ENCODE measurements at regions not wholly inside any gene's neighbourhood (a gene's known extent, or its start where the extent isn't known, plus 50 kb on each side); places are given as distances from the start of the nearest gene placed in this dataset.

GRCh38 chr1:112319371-112320040 lies 76.5 kb upstream of the CTTNBP2NL start:
- no peak overlapping the region for H3K27ac Mint-ChIP-seq
- Histone ChIP-seq H3K4me1 (ENCODE audit: control insufficient read depth in 2 of 2, insufficient read depth in 2 of 2, low read length in 2 of 2) (no peaks in the 10 kb centered on the region), H3K27ac (ENCODE audit: low read length in 2 of 2) (no peak overlapping the region), H3K4me2 (replicated peaks; ENCODE audit: low read depth, low read length, poor library complexity, severe bottlenecking) (no peak overlapping the region), H3K4me3 (ENCODE audit: control extremely low read depth in 1 of 5, extremely low read depth in 1 of 5, insufficient read depth in 1 of 5, low read depth in 2 of 5, low read length in 4 of 5) (no peak overlapping the region), H3K79me2 (ENCODE audit: control insufficient read depth, insufficient read depth, low read length) (no peaks in the 10 kb centered on the region), H2AFZ (ENCODE audit: insufficient read depth, low read depth, low read length, poor library complexity, severe bottlenecking) (no peak overlapping the region), H4K20me1 (ENCODE audit: control insufficient read depth, insufficient read depth, low read length, poor library complexity, severe bottlenecking) (no peaks in the 10 kb centered on the region), H3K9me3 (ENCODE audit: control extremely low read depth in 1 of 3, control insufficient read depth in 2 of 3, insufficient read depth in 1 of 3, low read length in 2 of 3) (peaks cover 0 to 1% (median 0%) of the 10 kb centered on the region in 3 donors), H3K9ac (ENCODE audit: low read length) (no peak overlapping the region), H3K27me3 (replicated peaks in 1 of 4; ENCODE audit: control extremely low read depth in 1 of 4, control insufficient read depth in 3 of 4, insufficient read depth in 4 of 4, low read length in 3 of 4) (peaks cover 0 to 10% (median 0%) of the 10 kb centered on the region in 4 experiments), H3K36me3 (replicated peaks in 1 of 2; ENCODE audit: control extremely low read depth in 1 of 2, control insufficient read depth in 1 of 2, extremely low read depth in 1 of 2, insufficient read depth in 2 of 2, low read length in 1 of 2) (no peaks in the 10 kb centered on the region)
- no peaks in the 10 kb centered on the region for H3K9me3 Mint-ChIP-seq (ENCODE audit: insufficient read depth)
- 100% methylated on average over 3 of the region's 6 CpGs for WGBS (ENCODE audit: insufficient coverage)
- H3K4me1 Mint-ChIP-seq, result no peaks in the 10 kb centered on the region
- H3K27me3 Mint-ChIP-seq, result peaks cover 21% of the 10 kb centered on the region
- ChIA-PET CTCF (no interaction called here), POLR2A (no interaction called here)
- no peak for DNase-seq
- no peak overlapping the region for H3K4me3 Mint-ChIP-seq
- TF ChIP-seq EZH2 (IDR thresholded peaks at IDR 0.05; ENCODE audit: borderline replicate concordance, insufficient read depth, low read depth, low read length, poor library complexity, severe bottlenecking), result no peak
- TF ChIP-seq CTCF (IDR thresholded peaks at IDR 0.05), result no peak
- intact Hi-C loops (cut with micrococcal nuclease), result no loop called here
- no peak for ATAC-seq (ENCODE audit: low read depth)

- Histone ChIP-seq H3K4me3 (ENCODE audit: control extremely low read depth in 1 of 5, extremely low read depth in 1 of 5, insufficient read depth in 1 of 5, low read depth in 2 of 5, low read length in 4 of 5) (no peak overlapping the region), H3K9me3 (ENCODE audit: control extremely low read depth in 1 of 3, control insufficient read depth in 2 of 3, insufficient read depth in 1 of 3, low read length in 2 of 3) (peaks cover 0 to 1% (median 0%) of the 10 kb centered on the region in 3 donors), H3K27me3 (replicated peaks in 1 of 4; ENCODE audit: control extremely low read depth in 1 of 4, control insufficient read depth in 3 of 4, insufficient read depth in 4 of 4, low read length in 3 of 4) (peaks cover 0 to 10% (median 0%) of the 10 kb centered on the region in 4 experiments), H3K36me3 (replicated peaks in 1 of 2; ENCODE audit: control extremely low read depth in 1 of 2, control insufficient read depth in 1 of 2, extremely low read depth in 1 of 2, insufficient read depth in 2 of 2, low read length in 1 of 2) (no peaks in the 10 kb centered on the region), H4K20me1 (ENCODE audit: control insufficient read depth, insufficient read depth, low read length, poor library complexity, severe bottlenecking) (no peaks in the 10 kb centered on the region), H3K4me1 (ENCODE audit: control insufficient read depth in 2 of 2, insufficient read depth in 2 of 2, low read length in 2 of 2) (no peaks in the 10 kb centered on the region), H2AFZ (ENCODE audit: insufficient read depth, low read depth, low read length, poor library complexity, severe bottlenecking) (no peak overlapping the region), H3K9ac (ENCODE audit: low read length) (no peak overlapping the region), H3K4me2 (replicated peaks; ENCODE audit: low read depth, low read length, poor library complexity, severe bottlenecking) (no peak overlapping the region), H3K79me2 (ENCODE audit: control insufficient read depth, insufficient read depth, low read length) (no peaks in the 10 kb centered on the region), H3K27ac (ENCODE audit: low read length in 2 of 2) (no peak overlapping the region)
- H3K27me3 Mint-ChIP-seq, result peaks cover 22% of the 10 kb centered on the region
- H3K9me3 Mint-ChIP-seq (ENCODE audit: insufficient read depth), result no peaks in the 10 kb centered on the region
- ChIA-PET POLR2A (no interaction called here), CTCF (interaction anchor here (0.8 kb wide), 1 partner anchor 15 kb away, joined by 4 read pairs; no protein-coding TSS in a partner anchor)
- DNase-seq, result no peak
- ATAC-seq (ENCODE audit: low read depth), result no peak
- no CpG with 5 or more reads among the region's 2 CpGs for WGBS (ENCODE audit: insufficient coverage)
- intact Hi-C loops (cut with micrococcal nuclease), result no loop called here
- no peaks in the 10 kb centered on the region for H3K4me1 Mint-ChIP-seq
- no peak overlapping the region for H3K4me3 Mint-ChIP-seq
- TF ChIP-seq EZH2 (IDR thresholded peaks at IDR 0.05; ENCODE audit: borderline replicate concordance, insufficient read depth, low read depth, low read length, poor library complexity, severe bottlenecking), result no peak
- TF ChIP-seq CTCF (IDR thresholded peaks at IDR 0.05), result no peak
- no peak overlapping the region for H3K27ac Mint-ChIP-seq
Observed at GRCh38 chr1:112320058-112320457, 76.0 kb upstream of the CTTNBP2NL start.
